RWPE2 (cell line): ENCODE measurements at regions not wholly inside any gene's neighbourhood (a gene's known extent, or its start where the extent isn't known, plus 50 kb on each side); places are given as distances from the start of the nearest gene placed in this dataset.

Source experiments
- ATAC-seq: fragments of 200-7000 bp; cut with Tn5 transposase; 3 replicates; pipeline ENCODE4 v1.9.1; 2021; ENCODE audit warnings: low read depth
- DNase-seq: peaks from one replicate; pipeline ENCODE4 v3.0.0-alpha.2; 2020; ENCODE audit warnings: low spot score
- H3K27ac ChIP-seq: fragments of 450-650 bp; 2 replicates; pipeline ENCODE4 v1.5.1; 2017; ENCODE audit warnings: mild to moderate bottlenecking; ENCODE audit not compliant: poor library complexity, severe bottlenecking
- H3K27me3 ChIP-seq: fragments of 250-450 bp; sonication (Bioruptor Pico); 2 replicates; pipeline ENCODE4 v1.5.1; 2021; ENCODE audit warnings: mild to moderate bottlenecking, moderate library complexity; ENCODE audit not compliant: insufficient read depth, poor library complexity, severe bottlenecking
- H3K36me3 ChIP-seq: fragments of 250-450 bp; sonication (Bioruptor Pico); 2 replicates; pipeline ENCODE4 v1.5.1; 2020; ENCODE audit warnings: low read depth, mild to moderate bottlenecking, moderate library complexity
- H3K4me1 ChIP-seq: fragments of 250-450 bp; sonication (Bioruptor Pico); 2 replicates; pipeline ENCODE4 v1.5.1; 2021; ENCODE audit warnings: mild to moderate bottlenecking, moderate library complexity; ENCODE audit not compliant: insufficient read depth, poor library complexity, severe bottlenecking
- H3K4me3 ChIP-seq: fragments of 250-450 bp; sonication (Bioruptor Pico); 2 replicates; pipeline ENCODE4 v1.5.1; 2021; ENCODE audit warnings: mild to moderate bottlenecking, moderate library complexity; ENCODE audit not compliant: severe bottlenecking
- H3K9me3 ChIP-seq: fragments of 250-450 bp; sonication (Bioruptor Pico); 2 replicates; pipeline ENCODE4 v1.5.1; 2021; ENCODE audit warnings: mild to moderate bottlenecking, moderate library complexity; ENCODE audit not compliant: severe bottlenecking
- CTCF ChIP-seq: fragments of 450-650 bp; IDR thresholded peaks from one replicate; pipeline ENCODE4 v1.5.1; 2017; ENCODE audit warnings: mild to moderate bottlenecking, moderate library complexity; ENCODE audit not compliant: poor library complexity, severe bottlenecking

- no peak for DNase-seq
- Histone ChIP-seq H3K4me1 (no peaks in the 10 kb centered on the region), H3K27ac (no peak overlapping the region)
Observed at GRCh38 chr12:58583529-58583928, 336.8 kb downstream of the LRIG3 start.

GRCh38 chr12:58583940-58584339 lies 336.4 kb downstream of the LRIG3 start:
- Histone ChIP-seq H3K27ac (no peak overlapping the region), H3K9me3 (no peaks in the 10 kb centered on the region), H3K27me3 (no peaks in the 10 kb centered on the region), H3K4me3 (no peak overlapping the region), H3K36me3 (no peaks in the 10 kb centered on the region), H3K4me1 (no peaks in the 10 kb centered on the region)
- no peak for TF ChIP-seq CTCF
- ATAC-seq = no peak
- DNase-seq = no peak

More at GRCh38 chr12:58583529-58583928, 336.8 kb downstream of the LRIG3 start:
- Histone ChIP-seq H3K27me3 (no peaks in the 10 kb centered on the region), H3K4me3 (no peak overlapping the region), H3K9me3 (no peaks in the 10 kb centered on the region), H3K36me3 (no peaks in the 10 kb centered on the region)
- ATAC-seq = no peak
- no peak for TF ChIP-seq CTCF

- TF ChIP-seq CTCF = no peak
- H3K27ac ChIP-seq = no peak overlapping the region
- no peaks in the 10 kb centered on the region for H3K9me3 ChIP-seq
- H3K4me3 ChIP-seq = no peak overlapping the region
- DNase-seq (no peak), ATAC-seq (no peak)
- no peaks in the 10 kb centered on the region for H3K36me3 ChIP-seq
- H3K27me3 ChIP-seq = no peaks in the 10 kb centered on the region
- H3K4me1 ChIP-seq = no peaks in the 10 kb centered on the region
Observed at GRCh38 chr12:58584880-58585279, 335.4 kb downstream of the LRIG3 start.

GRCh38 chr12:58586762-58587161 lies 333.5 kb downstream of the LRIG3 start:
- H3K4me1 ChIP-seq = no peaks in the 10 kb centered on the region
- ATAC-seq (no peak), DNase-seq (no peak)
- H3K27ac ChIP-seq = no peak overlapping the region
- no peaks in the 10 kb centered on the region for H3K27me3 ChIP-seq
- H3K9me3 ChIP-seq = no peaks in the 10 kb centered on the region
- H3K36me3 ChIP-seq = no peaks in the 10 kb centered on the region
- TF ChIP-seq CTCF = no peak
- H3K4me3 ChIP-seq = no peak overlapping the region

- H3K27ac ChIP-seq = no peak overlapping the region
- no peaks in the 10 kb centered on the region for H3K36me3 ChIP-seq
- TF ChIP-seq CTCF = no peak
- H3K27me3 ChIP-seq = no peaks in the 10 kb centered on the region
- H3K4me1 ChIP-seq = no peaks in the 10 kb centered on the region
- DNase-seq (no peak), ATAC-seq (peak; percentile 75)
- H3K9me3 ChIP-seq = no peaks in the 10 kb centered on the region
- no peak overlapping the region for H3K4me3 ChIP-seq
Observed at GRCh38 chr12:58588770-58589169, 331.5 kb downstream of the LRIG3 start.
